OCI-LY1 (cell line): ENCODE measurements at regions not wholly inside any gene's neighbourhood (a gene's known extent, or its start where the extent isn't known, plus 50 kb on each side); places are given as distances from the start of the nearest gene placed in this dataset.

Experiments used
- EZH2 ChIP-seq: fragments of 200-600 bp; sonication (generic), shearing (Covaris generic); IDR thresholded peaks from 2 replicates; pipeline ENCODE4 v1.8.0; 2017; ENCODE audit warnings: borderline replicate concordance, mixed run types, mild to moderate bottlenecking, antibody characterized with exemption, low read length, moderate library complexity, mixed read lengths
- TF ChIP-seq, protein P1 (sequence below): fragments of 200-600 bp; sonication (generic), shearing (Covaris generic); IDR thresholded peaks from 2 replicates; pipeline ENCODE4 v1.5.1; 2017; ENCODE audit warnings: mild to moderate bottlenecking, antibody characterized with exemption, low read length, moderate library complexity, mixed read lengths

DNA sequence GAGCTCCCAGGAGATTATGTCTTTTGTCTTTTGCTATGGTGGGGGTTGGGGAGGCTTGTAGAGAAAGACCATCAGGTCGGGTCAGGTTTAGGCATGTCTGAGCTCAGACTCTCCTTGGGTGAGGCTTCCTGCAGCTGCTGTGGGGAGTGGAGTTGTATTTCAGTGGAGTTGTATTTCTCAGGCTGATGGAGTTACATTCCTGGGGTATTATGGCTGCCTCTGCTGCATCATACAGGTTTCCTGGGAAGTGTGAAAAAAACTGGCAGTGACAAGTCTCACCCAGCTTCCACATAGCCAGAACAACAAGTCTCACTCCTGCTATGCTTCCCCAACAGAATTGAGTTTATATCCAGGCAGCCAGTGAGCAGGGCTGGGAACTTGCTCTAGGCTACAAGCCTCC is 119.3 kb downstream of the VSIG4 start:
- TF ChIP-seq, protein P1, sequence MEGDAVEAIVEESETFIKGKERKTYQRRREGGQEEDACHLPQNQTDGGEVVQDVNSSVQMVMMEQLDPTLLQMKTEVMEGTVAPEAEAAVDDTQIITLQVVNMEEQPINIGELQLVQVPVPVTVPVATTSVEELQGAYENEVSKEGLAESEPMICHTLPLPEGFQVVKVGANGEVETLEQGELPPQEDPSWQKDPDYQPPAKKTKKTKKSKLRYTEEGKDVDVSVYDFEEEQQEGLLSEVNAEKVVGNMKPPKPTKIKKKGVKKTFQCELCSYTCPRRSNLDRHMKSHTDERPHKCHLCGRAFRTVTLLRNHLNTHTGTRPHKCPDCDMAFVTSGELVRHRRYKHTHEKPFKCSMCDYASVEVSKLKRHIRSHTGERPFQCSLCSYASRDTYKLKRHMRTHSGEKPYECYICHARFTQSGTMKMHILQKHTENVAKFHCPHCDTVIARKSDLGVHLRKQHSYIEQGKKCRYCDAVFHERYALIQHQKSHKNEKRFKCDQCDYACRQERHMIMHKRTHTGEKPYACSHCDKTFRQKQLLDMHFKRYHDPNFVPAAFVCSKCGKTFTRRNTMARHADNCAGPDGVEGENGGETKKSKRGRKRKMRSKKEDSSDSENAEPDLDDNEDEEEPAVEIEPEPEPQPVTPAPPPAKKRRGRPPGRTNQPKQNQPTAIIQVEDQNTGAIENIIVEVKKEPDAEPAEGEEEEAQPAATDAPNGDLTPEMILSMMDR: no peak
- no peak for TF ChIP-seq EZH2
